Karpas-422 (cell line): ENCODE measurements at regions not wholly inside any gene's neighbourhood (a gene's known extent, or its start where the extent isn't known, plus 50 kb on each side); places are given as distances from the start of the nearest gene placed in this dataset.

Source experiments
- DNase-seq: peaks from one replicate; pipeline ENCODE4 v3.0.0-alpha.2; 2015
- H2AFZ ChIP-seq: fragments of 200-600 bp; sonication (generic); 2 replicates; pipeline ENCODE4 v1.6.1; 2014; ENCODE audit warnings: antibody characterized with exemption, low read length, mixed read lengths
- H3K27ac ChIP-seq: fragments of 200-600 bp; sonication (generic); 2 replicates; pipeline ENCODE4 v1.5.1; 2014; ENCODE audit warnings: mild to moderate bottlenecking, low read length, moderate library complexity
- H3K27me3 ChIP-seq: fragments of 200-600 bp; sonication (generic); 2 replicates; pipeline ENCODE4 v1.6.1; 2014; ENCODE audit warnings: low read length, mixed read lengths
- H3K36me3 ChIP-seq: fragments of 200-600 bp; sonication (generic); 2 replicates; pipeline ENCODE4 v1.6.1; 2014; ENCODE audit warnings: low read length, mixed read lengths; ENCODE audit not compliant: insufficient read depth
- H3K4me1 ChIP-seq: fragments of 200-600 bp; sonication (generic); 2 replicates; pipeline ENCODE4 v1.6.1; 2014; ENCODE audit warnings: mild to moderate bottlenecking, low read length, mixed read lengths
- H3K4me2 ChIP-seq: fragments of 200-600 bp; sonication (generic); 2 replicates; pipeline ENCODE4 v1.6.1; 2014; ENCODE audit warnings: low read length, low read depth, mild to moderate bottlenecking; ENCODE audit not compliant: poor library complexity, severe bottlenecking
- H3K4me3 ChIP-seq: fragments of 200-600 bp; sonication (generic); 2 replicates; pipeline ENCODE4 v1.5.1; 2014; ENCODE audit warnings: mild to moderate bottlenecking, antibody characterized with exemption, low read length, mixed read lengths
- H3K79me2 ChIP-seq: fragments of 200-600 bp; sonication (generic); 2 replicates; pipeline ENCODE4 v1.6.1; 2014; ENCODE audit warnings: mild to moderate bottlenecking, low read length, mixed read lengths
- H3K9ac ChIP-seq: fragments of 200-600 bp; sonication (generic); 2 replicates; pipeline ENCODE4 v1.6.0; 2014; ENCODE audit warnings: low read length
- H3K9me2 ChIP-seq: fragments of 200-600 bp; sonication (generic), shearing (Covaris generic); replicated peaks from 2 replicates; pipeline ENCODE4 v1.6.0; 2014; ENCODE audit warnings: mild to moderate bottlenecking, low read length, moderate library complexity; ENCODE audit not compliant: insufficient read depth
- H3K9me3 ChIP-seq: fragments of 300-700, 200-600 bp; sonication (generic); 2 replicates; pipeline ENCODE4 v1.6.1; 2014; ENCODE audit warnings: low read length, mixed read lengths
- H4K20me1 ChIP-seq: fragments of 200-600 bp; sonication (generic); 2 replicates; pipeline ENCODE4 v1.6.1; 2014; ENCODE audit warnings: mild to moderate bottlenecking, antibody characterized with exemption, low read length, low read depth; ENCODE audit not compliant: insufficient read depth

DNA sequence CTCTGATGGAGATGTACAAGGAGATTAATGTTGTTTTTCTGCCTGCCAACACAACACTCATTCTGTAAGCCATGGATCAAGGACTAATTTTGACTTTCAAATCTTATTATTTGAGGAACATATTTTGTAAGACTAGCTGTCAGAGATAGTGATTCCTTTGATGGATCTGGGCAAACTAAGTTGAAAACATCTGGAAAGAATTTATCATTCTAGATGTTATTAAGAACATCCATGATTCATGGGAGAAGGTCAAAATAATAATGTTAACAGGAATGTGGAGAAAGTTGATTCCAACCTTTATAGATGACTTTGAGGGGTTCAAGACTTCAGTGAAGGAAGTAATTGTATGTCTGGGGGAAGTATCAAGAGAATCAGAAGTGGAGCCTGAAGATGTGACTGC lies 196.8 kb downstream of the POSTN start:
- Histone ChIP-seq H4K20me1 (no peaks in the 10 kb centered on the region), H3K27me3 (no peaks in the 10 kb centered on the region), H3K79me2 (no peaks in the 10 kb centered on the region)

DNA sequence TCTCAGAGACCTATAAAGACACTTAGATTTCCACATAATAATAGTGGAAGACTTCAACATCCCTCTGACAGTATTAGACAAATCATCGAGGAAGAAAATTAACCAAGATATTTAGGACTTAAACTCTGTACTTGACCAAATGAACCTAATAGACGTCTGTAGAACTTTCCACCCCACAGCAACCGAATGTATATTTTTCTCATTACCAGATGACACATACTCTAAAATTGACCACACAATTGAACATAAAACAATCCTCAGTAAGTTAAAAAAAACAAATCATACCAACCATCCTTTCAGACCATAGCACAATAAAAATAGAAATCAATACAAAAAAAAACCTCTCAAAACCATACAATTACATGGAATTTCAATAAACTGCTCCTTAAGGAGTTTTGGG lies 201.0 kb downstream of the POSTN start:
- Histone ChIP-seq H3K27me3 (no peaks in the 10 kb centered on the region), H3K9me3 (no peaks in the 10 kb centered on the region), H3K27ac (no peak overlapping the region), H2AFZ (no peak overlapping the region), H3K4me2 (no peak overlapping the region), H3K4me3 (no peak overlapping the region), H3K9me2 (no peaks in the 10 kb centered on the region), H4K20me1 (no peaks in the 10 kb centered on the region), H3K36me3 (no peaks in the 10 kb centered on the region), H3K4me1 (no peaks in the 10 kb centered on the region), H3K79me2 (no peaks in the 10 kb centered on the region), H3K9ac (no peak overlapping the region)
- no peak for DNase-seq

More for the DNA sequence above, 196.8 kb downstream of the POSTN start:
- H3K4me2 ChIP-seq: no peak overlapping the region
- no peak for DNase-seq
- H3K9me3 ChIP-seq: no peaks in the 10 kb centered on the region
- no peaks in the 10 kb centered on the region for H3K9me2 ChIP-seq
- H3K27ac ChIP-seq: no peak overlapping the region
- no peak overlapping the region for H3K4me3 ChIP-seq
- H3K4me1 ChIP-seq: no peaks in the 10 kb centered on the region
- H3K36me3 ChIP-seq: no peaks in the 10 kb centered on the region
- H2AFZ ChIP-seq: no peak overlapping the region
- no peak overlapping the region for H3K9ac ChIP-seq

DNA sequence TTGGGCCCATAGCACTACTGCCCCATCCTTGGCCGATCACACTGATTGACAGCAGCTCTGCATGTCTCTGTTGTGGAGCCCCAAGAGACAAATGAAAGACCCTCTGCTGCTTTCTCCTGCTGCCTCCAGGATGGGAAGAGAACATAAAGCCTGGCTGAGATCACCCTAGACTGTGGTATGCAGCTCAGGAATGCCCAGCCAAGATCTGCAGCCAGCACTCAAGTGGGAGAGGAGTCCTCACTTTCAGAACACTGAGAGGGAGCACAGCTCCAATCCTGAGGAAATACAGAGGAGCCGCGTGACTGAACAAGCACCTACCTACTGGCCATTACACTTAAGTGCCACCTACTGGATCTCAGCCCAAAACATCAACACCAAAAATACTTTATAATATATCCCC lies 203.0 kb downstream of the POSTN start:
- Histone ChIP-seq H3K4me3 (no peak overlapping the region), H3K9me3 (no peaks in the 10 kb centered on the region), H3K9me2 (no peaks in the 10 kb centered on the region), H3K4me2 (no peak overlapping the region), H2AFZ (no peak overlapping the region), H3K79me2 (no peaks in the 10 kb centered on the region), H4K20me1 (no peaks in the 10 kb centered on the region), H3K27ac (no peak overlapping the region), H3K27me3 (no peaks in the 10 kb centered on the region), H3K9ac (no peak overlapping the region), H3K36me3 (no peaks in the 10 kb centered on the region), H3K4me1 (no peaks in the 10 kb centered on the region)
- no peak for DNase-seq

DNA sequence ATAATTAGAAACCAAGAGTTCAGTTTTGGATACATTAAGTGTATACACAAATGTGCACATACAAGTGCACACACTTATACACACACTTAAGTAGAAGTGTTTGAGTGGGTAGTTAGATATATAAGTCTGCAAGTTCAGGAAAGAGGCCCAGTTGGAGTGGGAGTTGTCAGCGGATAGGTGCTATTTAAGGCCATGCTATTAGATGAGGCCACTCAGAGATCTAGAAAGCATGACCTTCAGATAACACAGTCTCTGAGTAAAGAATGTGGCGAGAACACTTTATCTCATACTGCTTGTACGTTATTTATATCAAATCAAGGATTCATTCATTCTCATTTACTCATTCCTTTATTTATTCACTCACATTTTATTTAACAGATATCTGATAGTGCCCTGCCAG lies 206.2 kb downstream of the POSTN start:
- Histone ChIP-seq H3K36me3 (no peaks in the 10 kb centered on the region), H3K9me3 (no peaks in the 10 kb centered on the region)

DNA sequence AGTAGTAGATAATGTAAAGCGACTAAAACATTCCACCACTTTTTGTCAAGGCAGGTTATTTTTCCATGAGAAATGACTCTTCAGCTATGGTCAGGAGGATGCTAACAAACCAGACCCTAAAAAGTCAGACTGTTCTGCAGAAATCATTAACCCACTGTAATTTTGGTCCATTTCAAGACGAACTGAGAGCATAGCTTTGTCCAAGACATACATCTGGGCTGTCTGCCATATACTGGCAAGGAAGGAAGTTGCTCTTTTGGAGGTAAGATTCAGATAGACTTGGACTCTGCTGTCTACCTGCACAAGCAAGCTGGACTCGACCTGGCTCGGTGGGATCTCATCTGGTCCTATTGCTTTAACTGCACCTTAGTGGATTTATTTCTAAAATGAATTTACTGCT lies 207.8 kb downstream of the POSTN start:
- no peak overlapping the region for H3K9ac ChIP-seq
- no peaks in the 10 kb centered on the region for H3K4me1 ChIP-seq
- H3K9me3 ChIP-seq: no peaks in the 10 kb centered on the region
- H3K9me2 ChIP-seq: 0 out of 2 replicates have a peak, but pooled peaks cover 3% of the 10 kb centered on the region
- H4K20me1 ChIP-seq: no peaks in the 10 kb centered on the region
- H3K4me2 ChIP-seq: no peak overlapping the region
- H3K36me3 ChIP-seq: no peaks in the 10 kb centered on the region
- DNase-seq: no peak
- no peak overlapping the region for H3K4me3 ChIP-seq
- no peaks in the 10 kb centered on the region for H3K79me2 ChIP-seq
- H3K27ac ChIP-seq: no peak overlapping the region
- no peak overlapping the region for H2AFZ ChIP-seq
- no peaks in the 10 kb centered on the region for H3K27me3 ChIP-seq

More for the DNA sequence above, 206.2 kb downstream of the POSTN start:
- no peak overlapping the region for H3K4me2 ChIP-seq
- no peaks in the 10 kb centered on the region for H3K79me2 ChIP-seq
- no peak overlapping the region for H2AFZ ChIP-seq
- DNase-seq: no peak
- H3K9ac ChIP-seq: no peak overlapping the region
- no peaks in the 10 kb centered on the region for H4K20me1 ChIP-seq
- no peak overlapping the region for H3K4me3 ChIP-seq
- no peaks in the 10 kb centered on the region for H3K9me2 ChIP-seq
- H3K27ac ChIP-seq: no peak overlapping the region
- H3K4me1 ChIP-seq: no peaks in the 10 kb centered on the region
- H3K27me3 ChIP-seq: no peaks in the 10 kb centered on the region

DNA sequence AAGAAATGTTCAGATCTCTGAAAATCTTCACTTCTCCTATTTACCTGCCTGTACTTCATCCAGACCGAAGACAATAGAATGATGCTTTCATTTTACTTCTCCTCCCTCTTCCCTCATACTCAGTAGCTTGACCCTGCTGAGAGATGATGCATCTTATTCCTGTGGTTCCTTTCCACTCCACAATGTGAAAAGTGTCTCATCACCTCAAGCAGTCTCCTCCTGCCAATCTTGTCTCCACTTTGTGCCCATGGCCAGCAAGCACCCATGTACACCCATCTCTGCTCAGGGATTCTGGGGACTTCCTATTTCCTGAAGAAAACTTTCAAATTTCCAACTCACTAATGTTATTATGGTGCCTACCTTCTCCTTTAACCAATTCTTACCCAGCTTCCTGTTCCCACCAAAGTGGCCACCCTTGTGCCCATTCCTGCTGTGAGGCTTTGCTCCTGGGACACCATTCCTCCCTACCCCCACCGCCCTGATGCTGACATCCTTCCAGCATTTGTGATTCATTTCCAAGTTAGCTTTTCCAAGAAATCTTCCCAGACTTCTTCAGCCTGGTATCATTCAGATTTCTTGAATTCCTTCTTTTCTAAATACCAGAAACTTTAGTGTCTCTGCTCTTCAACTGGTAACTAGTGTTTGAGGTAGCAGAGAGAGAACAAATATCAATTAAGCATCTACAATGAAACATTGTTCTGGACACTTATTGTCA lies 212.5 kb downstream of the POSTN start:
- Histone ChIP-seq H3K27me3 (no peaks in the 10 kb centered on the region), H3K9me3 (no peaks in the 10 kb centered on the region), H2AFZ (no peak overlapping the region)

GRCh38 chr13:37385248-37385647 lies 213.3 kb downstream of the POSTN start:
- Histone ChIP-seq H2AFZ (no peak overlapping the region), H3K27ac (no peak overlapping the region), H3K4me2 (no peak overlapping the region), H3K4me1 (no peaks in the 10 kb centered on the region), H3K9me2 (0 out of 2 replicates have a peak, but pooled peaks cover 3% of the 10 kb centered on the region), H3K36me3 (no peaks in the 10 kb centered on the region), H4K20me1 (no peaks in the 10 kb centered on the region), H3K9ac (no peak overlapping the region), H3K9me3 (no peaks in the 10 kb centered on the region), H3K4me3 (no peak overlapping the region), H3K79me2 (no peaks in the 10 kb centered on the region), H3K27me3 (no peaks in the 10 kb centered on the region)
- no peak for DNase-seq

More for the DNA sequence above, 212.5 kb downstream of the POSTN start:
- H3K4me3 ChIP-seq: no peak overlapping the region
- no peaks in the 10 kb centered on the region for H3K4me1 ChIP-seq
- H3K9ac ChIP-seq: no peak overlapping the region
- 0 out of 2 replicates have a peak, but pooled peaks cover 3% of the 10 kb centered on the region for H3K9me2 ChIP-seq
- H3K79me2 ChIP-seq: no peaks in the 10 kb centered on the region
- H3K36me3 ChIP-seq: no peaks in the 10 kb centered on the region
- no peaks in the 10 kb centered on the region for H4K20me1 ChIP-seq
- no peak for DNase-seq
- no peak overlapping the region for H3K4me2 ChIP-seq
- H3K27ac ChIP-seq: no peak overlapping the region

DNA sequence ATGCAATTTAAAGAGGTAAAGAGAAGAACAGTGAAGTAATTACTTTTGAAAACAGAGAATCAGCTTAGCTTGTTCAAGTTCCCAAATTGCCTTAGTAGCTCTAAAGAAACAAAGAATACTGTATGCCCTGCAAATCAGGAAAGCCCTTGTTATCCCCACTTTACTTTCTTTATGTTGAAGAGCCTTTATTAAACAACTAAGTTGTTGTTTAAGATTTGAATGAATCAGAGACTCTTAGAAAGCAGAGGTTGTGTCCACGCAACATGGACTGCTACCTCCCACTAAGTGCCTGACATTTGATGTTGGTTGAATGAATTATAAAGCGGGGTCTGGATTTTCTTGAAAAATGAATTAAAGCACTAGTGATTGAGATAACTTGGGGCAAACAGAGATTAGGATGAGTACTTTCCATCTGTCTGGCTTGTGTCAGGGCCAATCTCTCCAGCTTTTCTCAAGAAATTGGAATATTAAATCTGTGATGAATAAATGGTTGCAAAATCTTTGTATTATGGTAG lies 214.7 kb downstream of the POSTN start:
- 0 out of 2 replicates have a peak, but pooled peaks cover 3% of the 10 kb centered on the region for H3K9me2 ChIP-seq
- no peaks in the 10 kb centered on the region for H4K20me1 ChIP-seq
- no peak overlapping the region for H3K27ac ChIP-seq
- H3K4me2 ChIP-seq: no peak overlapping the region
- no peak overlapping the region for H3K9ac ChIP-seq
- H3K27me3 ChIP-seq: no peaks in the 10 kb centered on the region
- H3K9me3 ChIP-seq: no peaks in the 10 kb centered on the region
- H3K79me2 ChIP-seq: no peaks in the 10 kb centered on the region
- no peaks in the 10 kb centered on the region for H3K4me1 ChIP-seq
- H3K4me3 ChIP-seq: no peak overlapping the region
- no peak for DNase-seq
- no peaks in the 10 kb centered on the region for H3K36me3 ChIP-seq
- H2AFZ ChIP-seq: no peak overlapping the region
